Ascending aorta (tissue), 2 donors: ENCODE measurements at regions not wholly inside any gene's neighbourhood (a gene's known extent, or its start where the extent isn't known, plus 50 kb on each side); places are given as distances from the start of the nearest gene placed in this dataset.

ENCODE experiments used
- DNase-seq, 2 donors: peaks; one replicate each; pipeline ENCODE4 v3.0.0-alpha.2; 2019; ENCODE audit warnings: low spot score in 2 of 2
- H3K27ac ChIP-seq, 2 donors: fragments of 200-600 bp; sonication (generic); one replicate each; pipeline ENCODE4 v1.5.1; 2016 to 2017; ENCODE audit warnings: mild to moderate bottlenecking in 1 of 2
- H3K27me3 ChIP-seq: fragments of 200-600 bp; sonication (generic); one replicate; pipeline ENCODE4 v1.5.1; 2017
- H3K36me3 ChIP-seq, 2 donors: fragments of 200-600 bp; sonication (generic); one replicate each; pipeline ENCODE4 v1.5.1; 2016
- H3K4me1 ChIP-seq, 2 donors: fragments of 200-600 bp; sonication (generic); one replicate each; pipeline ENCODE4 v1.5.1; 2016 to 2017; ENCODE audit warnings: mild to moderate bottlenecking in 1 of 2
- H3K4me3 ChIP-seq, 2 donors: fragments of 200-600 bp; sonication (generic); one replicate each; pipeline ENCODE4 v1.5.1; 2016 to 2017; ENCODE audit warnings: mild to moderate bottlenecking in 1 of 2
- H3K9me3 ChIP-seq, 2 donors: fragments of 200-600 bp; sonication (generic); one replicate each; pipeline ENCODE4 v1.5.1; 2016
- intact Hi-C: fragments of 100-400 bp; cut with DNase I; formaldehyde crosslinking; loops from one replicate; pipeline ENCODE4 v1.15.1; 2023
- TF ChIP-seq, protein P1 (sequence below), 3 experiments: fragments of 200-600 bp in 2 of 3; fragments of 450-650 bp in 1 of 3; sonication (generic) in 2 of 3; IDR thresholded peaks; one replicate each; pipeline ENCODE4 v1.5.1; 2016 to 2019; ENCODE audit warnings: antibody characterized with exemption in 3 of 3, mild to moderate bottlenecking in 1 of 3, moderate library complexity in 1 of 3

DNA sequence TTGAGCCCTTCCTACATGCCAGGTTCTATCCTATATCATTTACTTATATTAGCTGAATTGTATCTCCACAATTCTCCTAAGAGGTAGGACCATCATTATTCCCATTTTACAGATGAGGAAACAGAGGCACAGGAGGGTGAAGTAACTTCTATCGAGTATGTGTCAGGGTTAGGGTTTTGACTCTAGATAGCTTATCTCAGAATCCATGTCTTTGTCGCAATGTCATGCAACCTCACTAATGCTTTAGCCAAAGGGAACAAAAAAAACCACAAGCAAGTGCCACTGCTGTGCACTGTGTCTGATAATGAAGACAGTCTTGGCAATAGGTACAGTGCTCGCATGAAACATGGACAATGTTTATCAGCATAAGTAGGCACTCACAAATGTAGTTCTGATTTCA, 95.4 kb upstream of the CLDN14 start:
- TF ChIP-seq, protein P1, sequence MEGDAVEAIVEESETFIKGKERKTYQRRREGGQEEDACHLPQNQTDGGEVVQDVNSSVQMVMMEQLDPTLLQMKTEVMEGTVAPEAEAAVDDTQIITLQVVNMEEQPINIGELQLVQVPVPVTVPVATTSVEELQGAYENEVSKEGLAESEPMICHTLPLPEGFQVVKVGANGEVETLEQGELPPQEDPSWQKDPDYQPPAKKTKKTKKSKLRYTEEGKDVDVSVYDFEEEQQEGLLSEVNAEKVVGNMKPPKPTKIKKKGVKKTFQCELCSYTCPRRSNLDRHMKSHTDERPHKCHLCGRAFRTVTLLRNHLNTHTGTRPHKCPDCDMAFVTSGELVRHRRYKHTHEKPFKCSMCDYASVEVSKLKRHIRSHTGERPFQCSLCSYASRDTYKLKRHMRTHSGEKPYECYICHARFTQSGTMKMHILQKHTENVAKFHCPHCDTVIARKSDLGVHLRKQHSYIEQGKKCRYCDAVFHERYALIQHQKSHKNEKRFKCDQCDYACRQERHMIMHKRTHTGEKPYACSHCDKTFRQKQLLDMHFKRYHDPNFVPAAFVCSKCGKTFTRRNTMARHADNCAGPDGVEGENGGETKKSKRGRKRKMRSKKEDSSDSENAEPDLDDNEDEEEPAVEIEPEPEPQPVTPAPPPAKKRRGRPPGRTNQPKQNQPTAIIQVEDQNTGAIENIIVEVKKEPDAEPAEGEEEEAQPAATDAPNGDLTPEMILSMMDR (IDR thresholded peaks at IDR 0.05), result no peak
- no peaks in the 10 kb centered on the region for H3K36me3 ChIP-seq
- H3K27ac ChIP-seq, result no peak overlapping the region
- DNase-seq, result no peak
- no peaks in the 10 kb centered on the region for H3K9me3 ChIP-seq
- no peak overlapping the region for H3K4me3 ChIP-seq
- intact Hi-C loops, result no loop called here
- no peaks in the 10 kb centered on the region for H3K4me1 ChIP-seq
- no peaks in the 10 kb centered on the region for H3K27me3 ChIP-seq

DNA sequence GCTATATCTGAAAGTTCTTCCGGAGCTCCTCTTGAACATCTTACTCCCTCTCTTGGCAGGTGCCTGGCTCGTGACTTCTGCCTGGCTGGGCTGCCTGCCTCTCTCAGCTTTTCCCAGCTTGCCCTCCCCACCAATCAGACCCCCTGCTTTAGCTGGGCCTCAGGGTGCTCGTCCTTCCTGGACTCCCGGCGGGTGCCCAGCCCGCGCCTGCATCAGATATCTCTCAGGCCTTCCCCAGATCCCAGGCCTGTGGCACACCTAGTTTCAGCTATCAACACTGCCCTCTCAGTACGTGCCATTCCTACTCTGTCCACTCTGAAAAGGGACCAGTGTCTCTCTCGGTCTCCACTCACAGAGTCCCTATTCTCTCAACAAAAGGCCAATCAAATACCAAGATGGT, 96.5 kb upstream of the CLDN14 start:
- TF ChIP-seq, protein P1 (IDR thresholded peaks at IDR 0.05), result no peak
- Histone ChIP-seq H3K4me1 (no peaks in the 10 kb centered on the region), H3K9me3 (no peaks in the 10 kb centered on the region), H3K27ac (no peak overlapping the region), H3K36me3 (no peaks in the 10 kb centered on the region), H3K27me3 (no peaks in the 10 kb centered on the region), H3K4me3 (no peak overlapping the region)
- peak in 1 of 2 donors; percentile 11 for DNase-seq
- intact Hi-C loops, result no loop called here

DNA sequence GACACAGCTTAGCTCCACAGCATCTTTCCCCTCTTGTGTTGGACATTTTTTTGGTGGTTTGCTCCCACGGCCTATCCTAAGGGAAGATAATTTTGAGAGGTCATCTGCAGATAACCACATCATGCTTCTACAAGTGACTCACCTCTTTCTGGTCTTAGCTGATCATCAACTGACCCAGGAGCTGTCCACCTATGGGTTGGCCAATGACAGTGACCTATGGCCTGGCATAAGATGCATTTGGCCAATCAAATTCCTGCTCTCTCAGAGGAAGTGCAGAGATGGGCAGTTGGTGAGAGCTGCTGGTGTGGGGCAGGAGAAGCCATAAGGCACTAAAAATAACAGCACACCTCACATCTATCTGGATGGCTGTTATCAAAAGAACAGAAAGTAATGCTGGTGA, 100.0 kb upstream of the CLDN14 start:
- H3K36me3 ChIP-seq, result no peaks in the 10 kb centered on the region
- intact Hi-C loops, result no loop called here
- no peak for DNase-seq

GRCh38 chr21:36582271-36582670, 102.3 kb upstream of the CLDN14 start:
- H3K4me3 ChIP-seq, result no peak overlapping the region
- intact Hi-C loops, result no loop called here
- no peaks in the 10 kb centered on the region for H3K4me1 ChIP-seq
- TF ChIP-seq, protein P1 (IDR thresholded peaks at IDR 0.05), result no peak
- no peaks in the 10 kb centered on the region for H3K27me3 ChIP-seq
- H3K27ac ChIP-seq, result no peak overlapping the region
- no peaks in the 10 kb centered on the region for H3K9me3 ChIP-seq
- H3K36me3 ChIP-seq, result no peaks in the 10 kb centered on the region
- peak in 1 of 2 donors; percentile 24 for DNase-seq

More for the DNA sequence above, 100.0 kb upstream of the CLDN14 start:
- TF ChIP-seq, protein P1 (IDR thresholded peaks at IDR 0.05), result no peak
- no peaks in the 10 kb centered on the region for H3K27me3 ChIP-seq
- H3K4me3 ChIP-seq, result no peak overlapping the region
- H3K4me1 ChIP-seq, result no peaks in the 10 kb centered on the region
- no peaks in the 10 kb centered on the region for H3K9me3 ChIP-seq
- no peak overlapping the region for H3K27ac ChIP-seq

DNA sequence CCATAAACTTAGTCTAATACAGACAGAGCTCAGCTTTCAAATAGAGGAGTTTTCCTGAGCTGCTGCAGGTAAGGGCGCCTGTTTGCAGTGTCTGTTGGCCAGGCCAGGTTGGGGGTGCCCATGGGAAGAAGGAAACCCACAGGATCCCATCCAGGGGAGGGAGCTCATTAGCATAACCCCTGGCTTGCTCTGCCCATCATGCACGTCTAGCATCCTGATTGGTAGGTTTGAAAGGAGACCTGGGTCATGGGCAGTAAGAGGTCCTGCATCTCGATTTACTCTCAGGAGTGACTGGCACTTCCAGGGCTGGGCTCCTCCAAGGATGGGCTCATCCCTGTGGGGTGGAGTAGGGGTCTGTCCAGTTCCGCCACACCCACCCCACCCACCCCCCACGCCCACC, 103.7 kb upstream of the CLDN14 start:
- Histone ChIP-seq H3K4me3 (no peak overlapping the region), H3K27me3 (no peaks in the 10 kb centered on the region), H3K9me3 (no peaks in the 10 kb centered on the region), H3K36me3 (no peaks in the 10 kb centered on the region), H3K27ac (no peak overlapping the region), H3K4me1 (no peaks in the 10 kb centered on the region)
- peak in 1 of 2 donors; percentile 22 for DNase-seq
- TF ChIP-seq, protein P1 (IDR thresholded peaks at IDR 0.05), result no peak
- intact Hi-C loops, result no loop called here
